ENCODE measurements at regions not wholly inside any gene's neighbourhood (a gene's known extent, or its start where the extent isn't known, plus 50 kb on each side); places are given as distances from the start of the nearest gene placed in this dataset.
A peak's percentile ranks its signal among the peaks of the same experiment; 100 is the strongest.

DNA sequence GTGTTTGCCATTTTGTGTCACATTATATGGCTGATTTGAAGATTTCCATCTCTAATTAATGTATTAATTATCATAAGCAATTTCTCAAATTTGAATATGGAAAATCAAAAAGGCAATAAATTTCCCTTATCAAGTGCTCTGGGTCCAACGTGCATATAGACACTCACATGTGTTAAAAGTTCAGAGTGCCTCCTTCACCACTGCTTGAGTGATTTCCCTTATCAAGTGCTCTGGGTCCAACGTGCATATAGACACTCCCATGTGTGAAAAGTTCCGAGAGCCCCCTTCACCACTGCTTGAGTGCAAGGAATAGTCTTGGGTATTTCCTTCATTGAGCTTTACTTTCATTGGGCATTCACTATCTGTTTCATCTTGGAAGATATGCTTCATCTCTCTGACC is 421.0 kb upstream of the ZNF717 start:
- no peak overlapping the region for H2BK15ac ChIP-seq (ENCODE audit: low read depth, poor library complexity, severe bottlenecking)
- H2BK120ac ChIP-seq (ENCODE audit: low read depth, low read length) = no peak overlapping the region
- H3K4me2 ChIP-seq (ENCODE audit: low read length, poor library complexity, severe bottlenecking) = no peak overlapping the region
- no peak overlapping the region for H3K4me3 ChIP-seq (ENCODE audit: insufficient read depth in 1 of 2, low read depth in 1 of 2, low read length in 2 of 2)
- no peaks in the 10 kb centered on the region for H3K4me1 ChIP-seq (ENCODE audit: control insufficient read depth, insufficient read depth, low read depth, low read length)
- 75% methylated on average over 3 of the region's 3 CpGs for WGBS
- H4K8ac ChIP-seq (ENCODE audit: low read length) = no peak overlapping the region
- H3K27ac ChIP-seq (ENCODE audit: low read length, poor library complexity, severe bottlenecking) = no peak overlapping the region
- no peaks in the 10 kb centered on the region for H3K36me3 ChIP-seq (ENCODE audit: control insufficient read depth in 1 of 2, insufficient read depth in 2 of 2, low read depth in 1 of 2, low read length in 2 of 2)
- H3K9ac ChIP-seq (ENCODE audit: low read length) = no peak overlapping the region
- no peak overlapping the region for H2BK12ac ChIP-seq (ENCODE audit: low read length in 2 of 2)
- no peaks in the 10 kb centered on the region for H3K79me1 ChIP-seq (replicated peaks; ENCODE audit: low read length, poor library complexity, severe bottlenecking)
- no peak overlapping the region for H3K14ac ChIP-seq (ENCODE audit: low read length in 2 of 2)
- no peak overlapping the region for H2BK5ac ChIP-seq (ENCODE audit: low read depth, low read length, poor library complexity, severe bottlenecking)
- H3K9me3 ChIP-seq (ENCODE audit: control insufficient read depth, low read length) = no peaks in the 10 kb centered on the region
- no peak overlapping the region for H3K23ac ChIP-seq (ENCODE audit: low read length in 2 of 2)
- H3K27me3 ChIP-seq (ENCODE audit: control insufficient read depth in 1 of 2, insufficient read depth in 1 of 2, low read length in 2 of 2) = no peaks in the 10 kb centered on the region
- H2AK5ac ChIP-seq (ENCODE audit: low read length, severe bottlenecking) = no peak overlapping the region
- H2AFZ ChIP-seq (ENCODE audit: low read depth, low read length) = no peak overlapping the region
- no peak overlapping the region for H3K4ac ChIP-seq (ENCODE audit: low read depth in 1 of 2, low read length in 2 of 2)
- H4K91ac ChIP-seq (ENCODE audit: low read length) = no peak overlapping the region
- no peak overlapping the region for H3K18ac ChIP-seq (ENCODE audit: low read depth in 1 of 2, low read length in 2 of 2)
- no peak for DNase-seq

DNA sequence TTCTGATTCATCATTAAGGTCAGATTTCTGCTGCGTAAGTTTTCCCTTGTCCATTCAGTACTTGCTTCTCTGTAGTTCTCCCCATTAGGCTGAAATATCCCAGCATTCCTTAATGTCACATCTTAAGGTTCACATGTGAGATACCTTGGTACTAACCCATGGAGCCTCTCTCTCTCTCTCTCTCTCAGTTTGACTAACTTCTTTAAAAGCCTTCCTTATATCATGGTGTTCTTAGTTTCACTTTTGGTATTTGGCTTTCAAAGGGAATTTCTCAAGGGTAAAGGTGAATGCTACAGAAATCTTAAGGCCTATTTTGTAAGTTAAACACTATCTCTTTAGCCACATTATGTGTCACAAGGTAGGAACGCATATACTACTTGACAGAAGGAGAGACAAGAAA is 427.3 kb upstream of the ZNF717 start:
- Histone ChIP-seq H2AK5ac (ENCODE audit: low read length, severe bottlenecking) (no peak overlapping the region), H3K9ac (ENCODE audit: low read length) (no peak overlapping the region), H2BK12ac (ENCODE audit: low read length in 2 of 2) (no peak overlapping the region)

DNA sequence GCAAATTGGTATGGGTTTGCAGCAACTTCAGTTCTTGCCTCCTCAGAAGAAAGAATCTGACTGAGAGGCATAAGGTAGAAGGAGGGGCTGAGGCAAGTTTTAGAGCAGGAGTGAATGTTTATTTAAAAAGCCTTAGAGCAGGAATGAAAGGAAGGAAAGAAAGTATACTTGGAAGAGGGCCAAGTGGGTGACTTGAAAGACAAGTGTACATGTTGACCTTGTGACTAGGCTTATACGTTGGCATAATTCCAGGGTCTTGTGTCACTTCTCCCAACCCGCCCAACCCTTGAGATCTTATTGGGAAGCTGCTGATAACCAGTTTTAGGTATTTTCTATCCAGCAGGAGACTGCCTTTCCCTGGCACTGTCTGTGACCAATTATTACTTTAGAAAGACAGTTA is 436.9 kb upstream of the ZNF717 start:
- H3K27me3 ChIP-seq (ENCODE audit: control insufficient read depth in 1 of 2, insufficient read depth in 1 of 2, low read length in 2 of 2) = no peaks in the 10 kb centered on the region
- H3K27ac ChIP-seq (ENCODE audit: low read length, poor library complexity, severe bottlenecking) = no peak overlapping the region
- H3K4me3 ChIP-seq (ENCODE audit: insufficient read depth in 1 of 2, low read depth in 1 of 2, low read length in 2 of 2) = no peak overlapping the region
- no peak overlapping the region for H4K8ac ChIP-seq (ENCODE audit: low read length)
- DNase-seq = peak; percentile 16
- H3K9me3 ChIP-seq (ENCODE audit: control insufficient read depth, low read length) = no peaks in the 10 kb centered on the region
- H3K4ac ChIP-seq (ENCODE audit: low read depth in 1 of 2, low read length in 2 of 2) = no peak overlapping the region
- H3K4me1 ChIP-seq (ENCODE audit: control insufficient read depth, insufficient read depth, low read depth, low read length) = no peaks in the 10 kb centered on the region
- H3K14ac ChIP-seq (ENCODE audit: low read length in 2 of 2) = peak overlapping the region in 1 of 2 experiments; percentile 88
- H3K36me3 ChIP-seq (ENCODE audit: control insufficient read depth in 1 of 2, insufficient read depth in 2 of 2, low read depth in 1 of 2, low read length in 2 of 2) = no peaks in the 10 kb centered on the region
- no peak overlapping the region for H2AFZ ChIP-seq (ENCODE audit: low read depth, low read length)
- H3K23ac ChIP-seq (ENCODE audit: low read length in 2 of 2) = no peak overlapping the region
- H2BK15ac ChIP-seq (ENCODE audit: low read depth, poor library complexity, severe bottlenecking) = no peak overlapping the region
- no peak overlapping the region for H2BK120ac ChIP-seq (ENCODE audit: low read depth, low read length)
- H2AK5ac ChIP-seq (ENCODE audit: low read length, severe bottlenecking) = no peak overlapping the region
- no peak overlapping the region for H2BK12ac ChIP-seq (ENCODE audit: low read length in 2 of 2)
- no peak overlapping the region for H3K4me2 ChIP-seq (ENCODE audit: low read length, poor library complexity, severe bottlenecking)
- H2BK5ac ChIP-seq (ENCODE audit: low read depth, low read length, poor library complexity, severe bottlenecking) = no peak overlapping the region
- H4K91ac ChIP-seq (ENCODE audit: low read length) = no peak overlapping the region
- no peaks in the 10 kb centered on the region for H3K79me1 ChIP-seq (replicated peaks; ENCODE audit: low read length, poor library complexity, severe bottlenecking)
- WGBS = no CpG with 5 or more reads among the region's 2 CpGs
- H3K18ac ChIP-seq (ENCODE audit: low read depth in 1 of 2, low read length in 2 of 2) = peak overlapping the region in 1 of 2 experiments; percentile 49
- no peak overlapping the region for H3K9ac ChIP-seq (ENCODE audit: low read length)

More for the DNA sequence above, 427.3 kb upstream of the ZNF717 start:
- Histone ChIP-seq H3K79me1 (replicated peaks; ENCODE audit: low read length, poor library complexity, severe bottlenecking) (no peaks in the 10 kb centered on the region), H3K4me1 (ENCODE audit: control insufficient read depth, insufficient read depth, low read depth, low read length) (no peaks in the 10 kb centered on the region), H3K14ac (ENCODE audit: low read length in 2 of 2) (no peak overlapping the region), H3K18ac (ENCODE audit: low read depth in 1 of 2, low read length in 2 of 2) (no peak overlapping the region), H2BK120ac (ENCODE audit: low read depth, low read length) (no peak overlapping the region), H3K36me3 (ENCODE audit: control insufficient read depth in 1 of 2, insufficient read depth in 2 of 2, low read depth in 1 of 2, low read length in 2 of 2) (no peaks in the 10 kb centered on the region), H3K27ac (ENCODE audit: low read length, poor library complexity, severe bottlenecking) (no peak overlapping the region), H4K8ac (ENCODE audit: low read length) (no peak overlapping the region), H3K23ac (ENCODE audit: low read length in 2 of 2) (no peak overlapping the region), H3K27me3 (ENCODE audit: control insufficient read depth in 1 of 2, insufficient read depth in 1 of 2, low read length in 2 of 2) (no peaks in the 10 kb centered on the region), H3K4ac (ENCODE audit: low read depth in 1 of 2, low read length in 2 of 2) (no peak overlapping the region), H3K9me3 (ENCODE audit: control insufficient read depth, low read length) (no peaks in the 10 kb centered on the region), H2BK15ac (ENCODE audit: low read depth, poor library complexity, severe bottlenecking) (no peak overlapping the region), H2BK5ac (ENCODE audit: low read depth, low read length, poor library complexity, severe bottlenecking) (no peak overlapping the region), H3K4me3 (ENCODE audit: insufficient read depth in 1 of 2, low read depth in 1 of 2, low read length in 2 of 2) (no peak overlapping the region), H3K4me2 (ENCODE audit: low read length, poor library complexity, severe bottlenecking) (no peak overlapping the region), H2AFZ (ENCODE audit: low read depth, low read length) (no peak overlapping the region), H4K91ac (ENCODE audit: low read length) (no peak overlapping the region)
- WGBS = 100% methylated on average over 2 of the region's 2 CpGs
- DNase-seq = no peak

DNA sequence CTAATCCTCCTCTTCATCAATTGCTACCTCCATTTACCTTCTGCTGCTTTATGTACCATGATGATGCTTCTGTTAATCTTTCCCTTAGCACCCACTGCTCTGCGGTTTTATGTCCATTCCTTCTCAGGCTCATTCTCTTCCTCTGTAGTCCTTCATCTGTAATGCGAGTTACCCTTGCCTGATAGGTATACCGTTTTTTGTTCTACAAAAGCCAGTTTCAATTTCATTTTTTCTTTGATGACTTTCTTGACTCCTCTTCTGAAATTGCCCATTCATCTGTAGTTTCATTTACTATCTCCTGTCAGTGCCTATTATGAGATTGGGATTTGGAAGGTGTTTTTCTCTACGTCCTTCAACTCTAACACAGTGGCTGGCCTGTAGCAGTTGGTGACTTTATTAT is 445.9 kb upstream of the ZNF717 start:
- 95% methylated on average over 3 of the region's 4 CpGs for WGBS
- no peak overlapping the region for H3K18ac ChIP-seq (ENCODE audit: low read depth in 1 of 2, low read length in 2 of 2)
- no peaks in the 10 kb centered on the region for H3K79me1 ChIP-seq (replicated peaks; ENCODE audit: low read length, poor library complexity, severe bottlenecking)
- no peak overlapping the region for H2BK120ac ChIP-seq (ENCODE audit: low read depth, low read length)
- no peak overlapping the region for H3K23ac ChIP-seq (ENCODE audit: low read length in 2 of 2)
- no peak overlapping the region for H3K4me3 ChIP-seq (ENCODE audit: insufficient read depth in 1 of 2, low read depth in 1 of 2, low read length in 2 of 2)
- H3K9me3 ChIP-seq (ENCODE audit: control insufficient read depth, low read length) = no peaks in the 10 kb centered on the region
- no peak overlapping the region for H2BK5ac ChIP-seq (ENCODE audit: low read depth, low read length, poor library complexity, severe bottlenecking)
- H4K8ac ChIP-seq (ENCODE audit: low read length) = no peak overlapping the region
- no peak overlapping the region for H2BK12ac ChIP-seq (ENCODE audit: low read length in 2 of 2)
- H2AFZ ChIP-seq (ENCODE audit: low read depth, low read length) = no peak overlapping the region
- no peaks in the 10 kb centered on the region for H3K36me3 ChIP-seq (ENCODE audit: control insufficient read depth in 1 of 2, insufficient read depth in 2 of 2, low read depth in 1 of 2, low read length in 2 of 2)
- no peak overlapping the region for H3K14ac ChIP-seq (ENCODE audit: low read length in 2 of 2)
- DNase-seq = no peak
- H3K27me3 ChIP-seq (ENCODE audit: control insufficient read depth in 1 of 2, insufficient read depth in 1 of 2, low read length in 2 of 2) = no peaks in the 10 kb centered on the region
- H3K4me1 ChIP-seq (ENCODE audit: control insufficient read depth, insufficient read depth, low read depth, low read length) = no peaks in the 10 kb centered on the region
- no peak overlapping the region for H3K9ac ChIP-seq (ENCODE audit: low read length)
- no peak overlapping the region for H3K27ac ChIP-seq (ENCODE audit: low read length, poor library complexity, severe bottlenecking)
- no peak overlapping the region for H3K4ac ChIP-seq (ENCODE audit: low read depth in 1 of 2, low read length in 2 of 2)
- H3K4me2 ChIP-seq (ENCODE audit: low read length, poor library complexity, severe bottlenecking) = no peak overlapping the region
- H4K91ac ChIP-seq (ENCODE audit: low read length) = no peak overlapping the region
- H2BK15ac ChIP-seq (ENCODE audit: low read depth, poor library complexity, severe bottlenecking) = no peak overlapping the region
- H2AK5ac ChIP-seq (ENCODE audit: low read length, severe bottlenecking) = no peak overlapping the region

Measured in mesenchymal stem cell (in vitro differentiated cells and primary cell).